OCI-LY1 (cell line): ENCODE measurements at regions not wholly inside any gene's neighbourhood (a gene's known extent, or its start where the extent isn't known, plus 50 kb on each side); places are given as distances from the start of the nearest gene placed in this dataset.

Experiments used
- H2AFZ ChIP-seq: fragments of 200-600 bp; sonication (generic), shearing (Covaris generic); 2 replicates; pipeline ENCODE4 v1.6.0; 2014; ENCODE audit warnings: antibody characterized with exemption, mild to moderate bottlenecking, low read length
- H3F3A ChIP-seq: fragments of 200-600 bp; sonication (generic), shearing (Covaris generic); 2 replicates; pipeline ENCODE4 v1.6.0; 2014; ENCODE audit warnings: mild to moderate bottlenecking, antibody characterized with exemption, low read length, moderate library complexity; ENCODE audit not compliant: insufficient read depth
- H3K27ac ChIP-seq: fragments of 200-600 bp; sonication (generic); 2 replicates; pipeline ENCODE4 v1.5.1; 2014; ENCODE audit warnings: low read length, mixed run types, mild to moderate bottlenecking, low read depth; ENCODE audit not compliant: poor library complexity, severe bottlenecking
- H3K27me3 ChIP-seq: fragments of 200-600 bp; sonication (generic); 2 replicates; pipeline ENCODE4 v1.6.0; 2014; ENCODE audit warnings: antibody characterized with exemption, mild to moderate bottlenecking, low read length, moderate library complexity; ENCODE audit not compliant: insufficient read depth
- H3K36me3 ChIP-seq: fragments of 200-600 bp; sonication (generic); 2 replicates; pipeline ENCODE4 v1.6.1; 2014; ENCODE audit warnings: mild to moderate bottlenecking, antibody characterized with exemption, low read length, moderate library complexity, mixed read lengths; ENCODE audit not compliant: insufficient read depth
- H3K4me1 ChIP-seq: fragments of 200-600 bp; sonication (generic); 2 replicates; pipeline ENCODE4 v1.5.1; 2014; ENCODE audit warnings: mild to moderate bottlenecking, low read length, moderate library complexity; ENCODE audit not compliant: insufficient read depth, severe bottlenecking
- H3K4me2 ChIP-seq: fragments of 200-600 bp; sonication (generic), shearing (Covaris generic); 2 replicates; pipeline ENCODE4 v1.6.1; 2014; ENCODE audit warnings: low read length
- H3K4me3 ChIP-seq: fragments of 200-600 bp; sonication (generic); 2 replicates; pipeline ENCODE4 v1.5.1; 2014; ENCODE audit warnings: low read length, low read depth, mild to moderate bottlenecking, mixed read lengths; ENCODE audit not compliant: poor library complexity, severe bottlenecking
- H3K79me2 ChIP-seq: fragments of 200-600 bp; shearing (Covaris generic); 2 replicates; pipeline ENCODE4 v1.6.1; 2016; ENCODE audit warnings: mixed run types, low read length, mixed read lengths; ENCODE audit not compliant: insufficient read depth
- H3K9ac ChIP-seq: fragments of 200-600 bp; sonication (generic), shearing (Covaris generic); 2 replicates; pipeline ENCODE4 v1.6.1; 2014; ENCODE audit warnings: mild to moderate bottlenecking, low read length, mixed read lengths
- H3K9me2 ChIP-seq: fragments of 200-600 bp; sonication (generic), shearing (Covaris generic); 2 replicates; pipeline ENCODE4 v1.6.1; 2014; ENCODE audit warnings: low read depth, mild to moderate bottlenecking, low read length, mixed read lengths
- H3K9me3 ChIP-seq: fragments of 200-600 bp; shearing (Covaris generic); 2 replicates; pipeline ENCODE4 v1.6.1; 2014; ENCODE audit warnings: low read length, mixed read lengths
- H4K20me1 ChIP-seq: fragments of 200-600 bp; sonication (generic), shearing (Covaris generic); 2 replicates; pipeline ENCODE4 v1.6.0; 2016; ENCODE audit warnings: mild to moderate bottlenecking, low read length; ENCODE audit not compliant: insufficient read depth
- CTCF ChIP-seq: fragments of 200-600 bp; sonication (generic), shearing (Covaris generic); IDR thresholded peaks from 2 replicates; pipeline ENCODE4 v1.5.1; 2017; ENCODE audit warnings: mild to moderate bottlenecking, antibody characterized with exemption, low read length, moderate library complexity, mixed read lengths
- EZH2 ChIP-seq: fragments of 200-600 bp; sonication (generic), shearing (Covaris generic); IDR thresholded peaks from 2 replicates; pipeline ENCODE4 v1.8.0; 2017; ENCODE audit warnings: borderline replicate concordance, mixed run types, mild to moderate bottlenecking, antibody characterized with exemption, low read length, moderate library complexity, mixed read lengths

- H3K27ac ChIP-seq = no peak overlapping the region
- no peaks in the 10 kb centered on the region for H3K4me1 ChIP-seq
- H3K27me3 ChIP-seq = no peaks in the 10 kb centered on the region
- H3K9me3 ChIP-seq = no peaks in the 10 kb centered on the region
- no peak overlapping the region for H2AFZ ChIP-seq
- H3K79me2 ChIP-seq = no peaks in the 10 kb centered on the region
- no peaks in the 10 kb centered on the region for H3K9me2 ChIP-seq
- no peak overlapping the region for H3K4me3 ChIP-seq
- no peaks in the 10 kb centered on the region for H3K36me3 ChIP-seq
- no peak for TF ChIP-seq CTCF
- no peak for TF ChIP-seq EZH2
- no peak overlapping the region for H3K9ac ChIP-seq
- no peak overlapping the region for H3K4me2 ChIP-seq
- H4K20me1 ChIP-seq = no peaks in the 10 kb centered on the region
- no peaks in the 10 kb centered on the region for H3F3A ChIP-seq
These were observed 126.6 kb upstream of the ST8SIA2 start for GRCh38 chr15:92266796-92267685.

DNA sequence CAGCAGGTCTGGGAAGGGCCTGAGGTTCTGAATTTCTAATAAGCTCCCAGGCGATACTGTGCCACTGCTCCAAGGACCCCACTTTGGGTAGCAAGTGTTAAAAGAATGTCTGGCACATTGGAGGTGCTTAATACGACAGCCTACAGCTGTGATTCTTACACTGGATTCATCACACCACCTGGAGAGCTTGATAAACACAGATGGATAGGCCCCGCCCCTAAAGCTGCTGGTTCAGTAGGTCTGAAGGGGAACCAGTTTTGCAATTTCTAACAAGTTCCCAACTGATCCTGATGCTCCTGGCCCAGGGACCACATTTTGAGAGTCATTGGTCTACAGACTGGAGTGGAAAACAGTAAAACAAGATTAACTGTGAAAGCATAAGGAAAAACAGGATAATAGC is 124.8 kb upstream of the ST8SIA2 start:
- no peaks in the 10 kb centered on the region for H3F3A ChIP-seq
- no peak overlapping the region for H3K4me2 ChIP-seq
- TF ChIP-seq CTCF = no peak
- no peak for TF ChIP-seq EZH2
- H2AFZ ChIP-seq = no peak overlapping the region
- H3K4me3 ChIP-seq = no peak overlapping the region
- no peaks in the 10 kb centered on the region for H3K36me3 ChIP-seq
- no peaks in the 10 kb centered on the region for H3K9me3 ChIP-seq
- H3K27ac ChIP-seq = no peak overlapping the region
- H4K20me1 ChIP-seq = no peaks in the 10 kb centered on the region
- H3K9ac ChIP-seq = no peak overlapping the region
- no peaks in the 10 kb centered on the region for H3K79me2 ChIP-seq
- H3K4me1 ChIP-seq = no peaks in the 10 kb centered on the region
- no peaks in the 10 kb centered on the region for H3K9me2 ChIP-seq
- H3K27me3 ChIP-seq = no peaks in the 10 kb centered on the region

- Histone ChIP-seq H3K9me2 (no peaks in the 10 kb centered on the region), H3K36me3 (no peaks in the 10 kb centered on the region)
These were observed 122.5 kb upstream of the ST8SIA2 start for GRCh38 chr15:92271179-92271578.

More at GRCh38 chr15:92271179-92271578, 122.5 kb upstream of the ST8SIA2 start:
- no peak overlapping the region for H3K27ac ChIP-seq
- H3K9me3 ChIP-seq = no peaks in the 10 kb centered on the region
- no peaks in the 10 kb centered on the region for H3K27me3 ChIP-seq
- no peaks in the 10 kb centered on the region for H3K4me1 ChIP-seq
- H3K4me3 ChIP-seq = no peak overlapping the region
- H4K20me1 ChIP-seq = no peaks in the 10 kb centered on the region
- no peak overlapping the region for H2AFZ ChIP-seq
- no peak overlapping the region for H3K9ac ChIP-seq
- no peaks in the 10 kb centered on the region for H3K79me2 ChIP-seq
- H3K4me2 ChIP-seq = no peak overlapping the region
- no peaks in the 10 kb centered on the region for H3F3A ChIP-seq
- no peak for TF ChIP-seq CTCF
- no peak for TF ChIP-seq EZH2
